ENCODE measurements at regions not wholly inside any gene's neighbourhood (a gene's known extent, or its start where the extent isn't known, plus 50 kb on each side); places are given as distances from the start of the nearest gene placed in this dataset.

GRCh38 chr12:47561746-47562145, 144.1 kb downstream of the RPAP3 start:
- Histone ChIP-seq H3K4me3 (no peak overlapping the region), H3K27ac (no peak overlapping the region)
- no peak for DNase-seq (ENCODE audit: low spot score)
- no peak for TF ChIP-seq CTCF (IDR thresholded peaks at IDR 0.05)

- no peak overlapping the region for H3K4me3 ChIP-seq
- no peak for DNase-seq (ENCODE audit: low spot score)
- no peak for TF ChIP-seq CTCF (IDR thresholded peaks at IDR 0.05)
- H3K27ac ChIP-seq = no peak overlapping the region
Measured at GRCh38 chr12:47560415-47560814, 145.4 kb downstream of the RPAP3 start.

- H3K27ac ChIP-seq = no peak overlapping the region
- TF ChIP-seq CTCF (IDR thresholded peaks at IDR 0.05) = no peak
Measured at GRCh38 chr12:47558625-47559345, 147.0 kb downstream of the RPAP3 start.

GRCh38 chr12:47557386-47557785, 148.4 kb downstream of the RPAP3 start:
- Histone ChIP-seq H3K27ac (no peak overlapping the region), H3K4me3 (no peak overlapping the region)
- no peak for TF ChIP-seq CTCF (IDR thresholded peaks at IDR 0.05)
- DNase-seq (ENCODE audit: low spot score) = no peak

More at GRCh38 chr12:47558625-47559345, 147.0 kb downstream of the RPAP3 start:
- DNase-seq (ENCODE audit: low spot score) = no peak
- no peak overlapping the region for H3K4me3 ChIP-seq

GRCh38 chr12:47556261-47557030, 149.4 kb downstream of the RPAP3 start:
- Histone ChIP-seq H3K27ac (no peak overlapping the region), H3K4me3 (no peak overlapping the region)
- DNase-seq (ENCODE audit: low spot score) = no peak
- TF ChIP-seq CTCF (IDR thresholded peaks at IDR 0.05) = no peak

- H3K4me3 ChIP-seq = no peak overlapping the region
- H3K27ac ChIP-seq = no peak overlapping the region
- no peak for TF ChIP-seq CTCF (IDR thresholded peaks at IDR 0.05)
- no peak for DNase-seq (ENCODE audit: low spot score)
Measured at GRCh38 chr12:47554046-47554653, 151.7 kb downstream of the RPAP3 start.

Measured in coronary artery (tissue), 2 donors.